ENCODE measurements at regions not wholly inside any gene's neighbourhood (a gene's known extent, or its start where the extent isn't known, plus 50 kb on each side); places are given as distances from the start of the nearest gene placed in this dataset.

GRCh38 chr16:86925067-86925791 lies 346.9 kb downstream of the FOXL1 start:
- no peak for DNase-seq (ENCODE audit: low spot score, unreplicated experiment)
- Mint-ChIP-seq H3K27ac (no peak overlapping the region), H3K27me3 (peaks cover 26% of the 10 kb centered on the region), H3K36me3 (ENCODE audit: insufficient read depth) (peaks cover 2% of the 10 kb centered on the region), H3K4me3 (ENCODE audit: low read depth) (no peak overlapping the region), H3K9me3 (ENCODE audit: low read depth) (peaks cover 4% of the 10 kb centered on the region), H3K4me1 (ENCODE audit: low read depth) (peaks cover 2% of the 10 kb centered on the region)
- TF ChIP-seq CTCF (IDR thresholded peaks at IDR 0.05; ENCODE audit: unreplicated experiment) = no peak

- Mint-ChIP-seq H3K4me1 (ENCODE audit: low read depth) (peaks cover 2% of the 10 kb centered on the region), H3K9me3 (ENCODE audit: low read depth) (peaks cover 2% of the 10 kb centered on the region), H3K27me3 (peaks cover 30% of the 10 kb centered on the region), H3K36me3 (ENCODE audit: insufficient read depth) (peaks cover 2% of the 10 kb centered on the region), H3K4me3 (ENCODE audit: low read depth) (no peak overlapping the region), H3K27ac (no peak overlapping the region)
- no peak for TF ChIP-seq CTCF (IDR thresholded peaks at IDR 0.05; ENCODE audit: unreplicated experiment)
- no peak for DNase-seq (ENCODE audit: low spot score, unreplicated experiment)
These were observed 348.1 kb downstream of the FOXL1 start for GRCh38 chr16:86926181-86927094.

DNA sequence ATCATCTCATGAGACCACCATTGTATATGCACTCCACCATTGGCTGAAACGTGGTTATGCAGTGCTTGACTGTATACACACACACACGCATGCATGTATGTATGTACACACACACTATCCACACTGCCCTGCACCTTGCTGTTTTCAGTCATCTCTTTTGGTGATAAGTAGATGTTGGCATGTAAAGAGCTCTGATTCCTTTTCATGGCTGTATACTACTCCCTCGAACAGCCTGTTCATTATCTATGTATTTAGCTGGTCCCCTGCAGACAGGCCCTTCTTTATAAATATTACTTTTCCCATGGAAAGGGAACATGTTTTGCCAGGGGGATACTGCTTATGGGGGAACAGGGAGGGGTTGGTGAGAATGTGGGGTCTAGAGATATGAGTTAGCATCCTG lies 349.4 kb downstream of the FOXL1 start:
- H3K9me3 Mint-ChIP-seq (ENCODE audit: low read depth) = no peaks in the 10 kb centered on the region
- peaks cover 2% of the 10 kb centered on the region for H3K4me1 Mint-ChIP-seq (ENCODE audit: low read depth)
- H3K4me3 Mint-ChIP-seq (ENCODE audit: low read depth) = no peak overlapping the region
- no peak for TF ChIP-seq CTCF (IDR thresholded peaks at IDR 0.05; ENCODE audit: unreplicated experiment)
- no peak overlapping the region for H3K27ac Mint-ChIP-seq
- peaks cover 27% of the 10 kb centered on the region for H3K27me3 Mint-ChIP-seq
- DNase-seq (ENCODE audit: low spot score, unreplicated experiment) = no peak
- no peaks in the 10 kb centered on the region for H3K36me3 Mint-ChIP-seq (ENCODE audit: insufficient read depth)

DNA sequence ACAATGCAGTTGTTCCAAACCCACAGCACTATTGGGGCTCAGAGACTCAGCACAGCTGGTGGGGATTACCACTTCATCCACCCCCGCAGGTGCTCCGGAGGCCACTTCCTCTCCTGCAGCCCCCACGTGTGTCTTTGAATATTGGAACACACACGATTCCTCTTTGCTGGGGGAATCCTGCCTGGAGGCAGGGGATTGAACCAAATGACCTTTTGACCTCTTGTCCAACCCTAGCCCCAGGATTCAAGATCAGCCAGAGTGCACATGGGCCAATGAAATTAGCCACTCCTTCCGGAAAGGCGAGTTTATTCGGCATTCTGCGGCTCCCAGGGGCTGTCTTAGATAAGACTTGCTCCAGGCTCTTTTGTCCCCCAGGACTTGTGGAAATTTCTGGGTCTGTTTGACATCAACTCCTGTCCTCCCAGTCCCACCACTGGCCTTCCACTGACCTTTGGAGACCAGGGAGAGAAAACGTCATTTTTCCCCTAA lies 350.2 kb downstream of the FOXL1 start:
- Mint-ChIP-seq H3K36me3 (ENCODE audit: insufficient read depth) (no peaks in the 10 kb centered on the region), H3K9me3 (ENCODE audit: low read depth) (no peaks in the 10 kb centered on the region), H3K4me3 (ENCODE audit: low read depth) (no peak overlapping the region), H3K4me1 (ENCODE audit: low read depth) (peaks cover 2% of the 10 kb centered on the region), H3K27me3 (peaks cover 26% of the 10 kb centered on the region), H3K27ac (no peak overlapping the region)
- no peak for DNase-seq (ENCODE audit: low spot score, unreplicated experiment)
- TF ChIP-seq CTCF (IDR thresholded peaks at IDR 0.05; ENCODE audit: unreplicated experiment) = no peak

DNA sequence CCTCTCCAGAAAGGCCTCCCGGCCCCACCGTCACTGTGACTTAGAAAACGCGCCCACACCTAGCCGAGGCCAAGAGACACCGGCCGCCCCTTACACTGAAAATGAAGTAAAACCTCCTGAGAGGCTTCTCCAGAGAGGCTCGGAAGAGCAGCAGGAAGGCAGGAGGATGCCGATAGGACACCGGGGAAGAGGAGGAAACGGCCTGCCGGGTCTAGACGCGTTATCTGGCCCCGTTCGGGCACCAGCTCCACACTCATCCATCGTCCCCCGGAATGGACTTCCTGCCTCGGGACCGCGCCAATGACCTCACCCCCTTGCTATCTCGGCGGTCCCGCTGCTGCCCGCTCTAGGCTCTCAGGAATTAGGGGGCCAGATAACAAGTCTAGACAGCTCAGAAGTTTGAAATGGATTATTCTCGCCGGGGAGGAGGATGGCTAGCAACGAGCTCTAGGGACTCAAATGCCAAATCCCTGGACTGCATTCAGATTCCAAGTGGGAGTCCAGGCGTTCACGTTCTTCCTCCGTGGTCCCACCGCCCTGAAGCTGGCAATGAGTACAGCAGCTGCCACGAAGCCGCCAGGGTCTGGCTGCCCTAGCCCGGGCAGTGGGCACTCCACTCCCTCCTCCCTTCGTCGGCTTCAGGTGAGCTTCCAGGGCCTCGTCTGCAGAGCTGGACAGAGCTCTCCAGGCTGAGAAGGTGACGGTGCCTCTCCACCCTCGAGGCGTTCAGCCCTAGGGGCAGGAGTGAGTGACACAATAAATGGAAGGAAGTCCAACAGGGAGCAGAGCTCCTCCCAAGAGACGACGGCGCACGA lies 350.9 kb downstream of the FOXL1 start:
- peak overlapping the region; percentile 79 for H3K27ac Mint-ChIP-seq
- DNase-seq (ENCODE audit: low spot score, unreplicated experiment) = no peak
- no peak overlapping the region for H3K4me3 Mint-ChIP-seq (ENCODE audit: low read depth)
- TF ChIP-seq CTCF (IDR thresholded peaks at IDR 0.05; ENCODE audit: unreplicated experiment) = no peak
- H3K4me1 Mint-ChIP-seq (ENCODE audit: low read depth) = peaks cover 2% of the 10 kb centered on the region
- H3K36me3 Mint-ChIP-seq (ENCODE audit: insufficient read depth) = no peaks in the 10 kb centered on the region
- H3K9me3 Mint-ChIP-seq (ENCODE audit: low read depth) = no peaks in the 10 kb centered on the region
- peaks cover 20% of the 10 kb centered on the region for H3K27me3 Mint-ChIP-seq
